ENCODE measurements at regions not wholly inside any gene's neighbourhood (a gene's known extent, or its start where the extent isn't known, plus 50 kb on each side); places are given as distances from the start of the nearest gene placed in this dataset.
A peak's percentile ranks its signal among the peaks of the same experiment; 100 is the strongest.

- H3K9me2 ChIP-seq (ENCODE audit: insufficient read depth): no peaks in the 10 kb centered on the region
- H3K9me3 ChIP-seq (ENCODE audit: low read depth): no peaks in the 10 kb centered on the region
- peaks cover 32% of the 10 kb centered on the region for H3F3A ChIP-seq (ENCODE audit: insufficient read depth)
- WGBS, 2 experiments (ENCODE audit: low coverage in 1 of 2, low lambda C conversion rate in 2 of 2, missing lambda C conversion rate in 2 of 2): 96 to 97% methylated on average over 3 of the region's 3 CpGs
- no peak overlapping the region for H3K27ac ChIP-seq
- peaks cover 75% of the 10 kb centered on the region for H3K79me2 ChIP-seq (ENCODE audit: insufficient read depth)
- TF ChIP-seq EZH2phosphoT487 (IDR thresholded peaks at IDR 0.05; ENCODE audit: insufficient read depth, low read depth) (no peak), EZH2 (IDR thresholded peaks at IDR 0.05; ENCODE audit: insufficient read depth, poor library complexity, severe bottlenecking) (no peak)
- no peak overlapping the region for H3K9ac ChIP-seq
- no peaks in the 10 kb centered on the region for H4K20me1 ChIP-seq (ENCODE audit: insufficient read depth)
- no peak overlapping the region for H2AFZ ChIP-seq
- H3K36me3 ChIP-seq (ENCODE audit: low read depth): no peaks in the 10 kb centered on the region
- in situ Hi-C loops (cut with MboI): loop anchor here (25.0 kb wide), 1 partner anchor 1208 kb away; no protein-coding TSS in a partner anchor
- H3K4me1 ChIP-seq (ENCODE audit: insufficient read depth): peaks cover 37% of the 10 kb centered on the region
- no peak overlapping the region for H3K4me2 ChIP-seq (ENCODE audit: unreplicated experiment)
- DNase-seq: no peak
- H3K27me3 ChIP-seq (replicated peaks; ENCODE audit: insufficient read depth): no peaks in the 10 kb centered on the region
- no peak overlapping the region for H3K4me3 ChIP-seq
Measured at GRCh38 chr10:51004776-51005175, 69.5 kb upstream of the PRKG1 start.

- no peak for DNase-seq
- H3K4me1 ChIP-seq (ENCODE audit: insufficient read depth): peaks cover 31% of the 10 kb centered on the region
- H3K79me2 ChIP-seq (ENCODE audit: insufficient read depth): peaks cover 80% of the 10 kb centered on the region
- no peak overlapping the region for H2AFZ ChIP-seq
- no peaks in the 10 kb centered on the region for H3K9me2 ChIP-seq (ENCODE audit: insufficient read depth)
- no peak overlapping the region for H3K9ac ChIP-seq
- peaks cover 26% of the 10 kb centered on the region for H3F3A ChIP-seq (ENCODE audit: insufficient read depth)
- TF ChIP-seq EZH2phosphoT487 (IDR thresholded peaks at IDR 0.05; ENCODE audit: insufficient read depth, low read depth) (no peak), EZH2 (IDR thresholded peaks at IDR 0.05; ENCODE audit: insufficient read depth, poor library complexity, severe bottlenecking) (no peak)
- no peak overlapping the region for H3K27ac ChIP-seq
- in situ Hi-C loops (cut with MboI): loop anchor here (25.0 kb wide), 1 partner anchor 1207 kb away; no protein-coding TSS in a partner anchor
- no peaks in the 10 kb centered on the region for H3K36me3 ChIP-seq (ENCODE audit: low read depth)
- WGBS, 2 experiments (ENCODE audit: low coverage in 1 of 2, low lambda C conversion rate in 2 of 2, missing lambda C conversion rate in 2 of 2): 80 to 96% methylated on average over 4 of the region's 4 CpGs
- H4K20me1 ChIP-seq (ENCODE audit: insufficient read depth): no peaks in the 10 kb centered on the region
- H3K9me3 ChIP-seq (ENCODE audit: low read depth): no peaks in the 10 kb centered on the region
- no peak overlapping the region for H3K4me2 ChIP-seq (ENCODE audit: unreplicated experiment)
- no peaks in the 10 kb centered on the region for H3K27me3 ChIP-seq (replicated peaks; ENCODE audit: insufficient read depth)
- no peak overlapping the region for H3K4me3 ChIP-seq
Measured at GRCh38 chr10:51005551-51005950, 68.7 kb upstream of the PRKG1 start.

- Histone ChIP-seq H3K9me3 (ENCODE audit: low read depth) (no peaks in the 10 kb centered on the region), H3K27me3 (replicated peaks; ENCODE audit: insufficient read depth) (no peaks in the 10 kb centered on the region), H4K20me1 (ENCODE audit: insufficient read depth) (no peaks in the 10 kb centered on the region), H3K4me2 (ENCODE audit: unreplicated experiment) (no peak overlapping the region), H3K36me3 (ENCODE audit: low read depth) (no peaks in the 10 kb centered on the region), H3K9me2 (ENCODE audit: insufficient read depth) (no peaks in the 10 kb centered on the region), H3K4me1 (ENCODE audit: insufficient read depth) (peaks cover 19% of the 10 kb centered on the region), H3K79me2 (ENCODE audit: insufficient read depth) (peaks cover 92% of the 10 kb centered on the region), H3K27ac (no peak overlapping the region), H3F3A (ENCODE audit: insufficient read depth) (peaks cover 15% of the 10 kb centered on the region; the same call in 1 of the 2 replicates), H3K9ac (no peak overlapping the region), H2AFZ (no peak overlapping the region), H3K4me3 (no peak overlapping the region)
- in situ Hi-C loops (cut with MboI): loop anchor here (25.0 kb wide), 1 partner anchor 1206 kb away; no protein-coding TSS in a partner anchor
- TF ChIP-seq EZH2 (IDR thresholded peaks at IDR 0.05; ENCODE audit: insufficient read depth, poor library complexity, severe bottlenecking): no peak
- TF ChIP-seq EZH2phosphoT487 (IDR thresholded peaks at IDR 0.05; ENCODE audit: insufficient read depth, low read depth): no peak
- WGBS, 2 experiments (ENCODE audit: low coverage in 1 of 2, low lambda C conversion rate in 2 of 2, missing lambda C conversion rate in 2 of 2): 93 to 95% methylated on average over 5 of the region's 5 CpGs
- DNase-seq: no peak
Measured at GRCh38 chr10:51006686-51007085, 67.6 kb upstream of the PRKG1 start.

- no peak overlapping the region for H2AFZ ChIP-seq
- no peaks in the 10 kb centered on the region for H3K9me3 ChIP-seq (ENCODE audit: low read depth)
- H3K9me2 ChIP-seq (ENCODE audit: insufficient read depth): no peaks in the 10 kb centered on the region
- H3F3A ChIP-seq (ENCODE audit: insufficient read depth): 0 out of 2 replicates have a peak, but pooled peaks cover 12% of the 10 kb centered on the region
- in situ Hi-C loops (cut with MboI): loop anchor here (25.0 kb wide), 1 partner anchor 1205 kb away; no protein-coding TSS in a partner anchor
- 33% methylated on average over 2 of the region's 2 CpGs for WGBS, 2 experiments (ENCODE audit: low coverage in 1 of 2, low lambda C conversion rate in 2 of 2, missing lambda C conversion rate in 2 of 2)
- H3K4me1 ChIP-seq (ENCODE audit: insufficient read depth): peaks cover 11% of the 10 kb centered on the region
- peak; percentile 90 for DNase-seq
- no peaks in the 10 kb centered on the region for H3K27me3 ChIP-seq (replicated peaks; ENCODE audit: insufficient read depth)
- no peak overlapping the region for H3K4me3 ChIP-seq
- H3K9ac ChIP-seq: no peak overlapping the region
- H3K36me3 ChIP-seq (ENCODE audit: low read depth): no peaks in the 10 kb centered on the region
- H3K4me2 ChIP-seq (ENCODE audit: unreplicated experiment): no peak overlapping the region
- peaks cover 98% of the 10 kb centered on the region for H3K79me2 ChIP-seq (ENCODE audit: insufficient read depth)
- no peaks in the 10 kb centered on the region for H4K20me1 ChIP-seq (ENCODE audit: insufficient read depth)
- TF ChIP-seq EZH2phosphoT487 (IDR thresholded peaks at IDR 0.05; ENCODE audit: insufficient read depth, low read depth): no peak
- TF ChIP-seq EZH2 (IDR thresholded peaks at IDR 0.05; ENCODE audit: insufficient read depth, poor library complexity, severe bottlenecking): no peak
- H3K27ac ChIP-seq: 0 out of 2 replicates have a peak overlapping the region, but pooled peaks have one; percentile 19
Measured at GRCh38 chr10:51007781-51008180, 66.5 kb upstream of the PRKG1 start.

Measured in GM23248 (cell line).